ENCODE measurements at regions not wholly inside any gene's neighbourhood (a gene's known extent, or its start where the extent isn't known, plus 50 kb on each side); places are given as distances from the start of the nearest gene placed in this dataset.
"Not testable (repeated sequence)": the region's sequence is repeated elsewhere in the genome, so short reads cannot be mapped to it uniquely, and the experiment has no call there.

DNA sequence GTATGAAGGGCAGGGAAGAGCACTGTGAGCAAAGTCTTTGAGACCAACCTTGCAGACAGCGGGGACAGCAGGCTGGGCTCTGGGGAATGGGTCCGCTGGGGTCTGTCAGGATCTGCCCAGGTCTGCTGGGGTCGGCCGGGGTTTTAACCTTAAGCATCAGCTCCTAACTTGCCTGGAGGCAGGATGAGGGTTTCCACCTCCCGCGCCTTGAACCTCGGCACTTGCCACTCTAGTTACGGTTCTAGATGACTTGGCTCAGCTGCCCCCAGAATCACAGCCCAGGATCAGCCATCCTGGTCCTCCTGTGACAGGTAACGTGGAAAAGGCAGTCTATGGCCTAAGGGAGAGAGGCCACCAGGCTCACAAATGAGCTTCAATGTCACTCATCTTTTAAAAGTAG is 50.4 kb upstream of the CACUL1 start:
- no peak for DNase-seq

DNA sequence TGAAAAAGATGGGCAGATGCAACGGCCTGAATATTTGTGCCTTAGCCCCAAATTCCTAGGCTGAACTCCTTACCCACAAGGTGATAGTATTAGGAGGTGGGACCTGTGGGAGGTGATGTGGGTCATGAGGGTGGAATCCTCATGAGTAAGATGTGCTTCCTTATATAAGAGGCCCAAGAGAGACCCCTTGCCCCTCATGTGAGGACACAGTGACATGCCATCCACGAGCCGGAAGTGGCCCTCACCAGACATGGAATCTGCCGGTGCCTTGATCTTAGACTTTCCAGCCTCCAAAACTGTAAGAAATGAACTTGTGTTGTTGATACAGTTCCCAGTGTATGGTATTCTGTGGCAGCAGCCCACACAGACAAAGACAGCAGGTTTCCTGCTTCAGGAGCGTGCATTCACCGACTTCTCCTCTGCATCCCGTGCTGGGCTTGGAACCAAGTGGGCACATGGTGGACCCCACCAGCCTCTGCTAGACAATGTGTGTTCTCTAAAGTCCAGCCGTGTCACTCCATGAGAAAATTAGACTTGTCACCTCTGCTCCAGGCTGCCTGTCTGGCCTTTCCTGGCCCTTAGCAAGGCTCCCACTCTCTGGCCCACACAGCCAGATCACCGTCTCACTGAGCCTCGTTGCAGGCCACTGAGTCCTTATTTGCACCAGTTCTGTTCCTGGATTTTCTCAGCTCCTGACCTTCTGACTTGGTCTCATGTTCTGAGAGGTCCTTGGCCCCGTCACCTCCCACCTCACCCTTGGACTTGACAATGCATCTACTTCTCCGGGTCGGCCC is 52.9 kb upstream of the CACUL1 start:
- DNase-seq: no peak

DNA sequence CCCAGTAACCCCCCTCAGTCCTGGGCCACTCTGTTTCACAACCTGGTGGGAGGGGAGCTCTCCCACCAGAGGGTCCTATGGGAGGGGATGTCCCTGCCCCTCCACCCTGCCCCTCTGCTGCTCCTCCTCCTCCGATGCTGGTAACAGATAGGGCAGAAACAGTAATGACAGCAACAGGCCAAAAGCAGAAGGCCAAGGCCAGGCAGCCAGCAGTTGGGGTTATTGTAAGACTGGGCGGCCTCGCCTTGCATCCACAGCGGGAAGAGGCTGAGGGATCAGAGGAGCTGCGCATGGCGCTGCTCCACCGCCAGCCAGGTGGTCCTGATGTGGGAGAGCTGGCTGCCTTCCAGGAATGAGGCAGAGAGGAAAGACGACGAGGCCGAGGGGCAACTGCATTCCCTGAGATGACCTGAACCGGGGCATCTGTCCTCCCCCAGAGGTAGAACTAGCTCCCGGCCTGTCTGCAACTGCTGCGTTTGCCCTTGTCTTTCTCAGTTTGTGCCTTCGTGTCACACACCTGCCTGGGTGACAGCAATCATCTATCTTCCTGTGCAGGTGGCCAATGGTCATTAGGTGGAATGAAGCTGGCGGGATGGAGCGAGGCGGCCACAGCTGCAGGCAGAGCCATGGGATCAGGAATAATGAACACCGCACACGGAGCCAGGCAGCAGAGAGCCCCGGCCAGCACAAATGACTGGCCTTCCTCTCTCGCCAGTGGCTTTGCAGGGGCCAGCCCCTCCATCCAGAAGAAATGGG is 54.0 kb upstream of the CACUL1 start:
- no peak for DNase-seq

DNA sequence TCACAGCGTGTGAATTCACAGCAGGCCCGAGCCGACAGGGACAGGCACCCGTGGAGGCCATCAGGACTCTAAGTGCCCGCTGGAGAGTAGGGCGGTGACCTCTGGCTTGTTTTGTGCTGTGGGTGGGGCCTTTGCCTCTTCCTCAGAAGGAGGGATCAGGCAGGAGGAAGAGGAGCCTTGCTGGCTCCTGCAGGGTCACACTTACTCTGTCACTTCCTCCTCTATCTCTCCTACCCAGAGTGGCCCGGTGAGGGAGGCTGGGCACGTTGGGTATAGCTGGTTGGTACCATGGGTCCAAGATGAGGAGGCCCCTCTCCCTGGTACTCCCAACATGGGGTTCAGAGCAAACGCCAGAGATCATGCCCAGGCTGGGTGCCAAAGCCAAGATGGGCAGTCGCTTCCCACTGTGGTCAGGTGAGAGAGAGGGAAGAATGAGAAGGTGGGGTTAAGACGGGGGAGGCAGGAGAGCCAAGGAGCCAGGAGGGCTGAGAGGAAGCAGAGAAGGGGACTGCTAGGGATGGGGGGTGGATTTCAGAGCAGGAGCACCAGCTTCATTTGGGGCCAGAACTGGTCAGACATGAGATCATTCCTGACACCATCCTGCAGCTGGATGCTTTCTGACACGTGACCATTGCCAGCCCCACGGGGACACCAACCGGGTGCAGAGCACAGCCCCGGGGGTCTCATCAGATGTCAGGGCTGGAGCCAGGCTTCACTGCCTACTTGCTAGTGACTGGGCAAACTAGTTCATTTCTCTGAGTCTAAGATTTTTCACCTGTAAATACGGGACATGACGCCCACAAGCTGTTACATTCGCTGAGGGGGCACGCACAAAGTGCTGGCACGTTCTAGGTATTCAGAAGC is 54.8 kb upstream of the CACUL1 start:
- no peak for DNase-seq

DNA sequence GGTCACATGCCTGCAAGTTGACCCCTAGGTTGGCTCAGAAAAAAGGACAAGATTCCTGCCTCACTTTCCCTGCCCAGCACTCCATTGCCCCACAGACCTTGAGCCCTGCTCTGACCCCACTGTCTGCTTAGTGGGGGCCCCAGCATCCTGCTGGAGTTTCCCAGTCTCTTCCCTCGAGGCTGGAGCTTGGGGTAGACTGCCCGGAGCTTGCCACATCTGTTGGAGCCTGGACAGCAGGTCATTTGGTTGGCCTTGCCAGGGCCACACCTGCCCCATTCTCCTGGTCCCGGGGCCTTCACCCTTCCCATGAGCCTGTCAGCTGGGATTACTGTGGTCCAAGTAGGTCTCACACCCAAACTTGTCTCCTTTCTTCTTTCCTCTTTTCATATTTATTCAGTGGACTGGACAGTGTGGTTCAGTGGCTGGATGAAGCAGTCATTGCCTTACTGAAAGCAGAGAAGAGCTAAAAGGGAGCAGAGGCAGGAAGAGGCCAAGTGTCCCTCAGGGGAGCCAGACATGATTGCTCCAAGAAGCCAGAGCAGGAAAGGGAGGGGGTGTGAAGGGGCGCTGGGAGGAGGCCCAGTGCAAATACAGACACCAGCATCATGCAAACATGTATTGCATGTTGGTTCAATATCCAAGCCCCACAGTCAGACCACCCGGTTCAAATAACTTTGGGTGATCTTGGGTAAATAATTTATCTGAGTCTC is 56.2 kb upstream of the CACUL1 start:
- DNase-seq: no peak

DNA sequence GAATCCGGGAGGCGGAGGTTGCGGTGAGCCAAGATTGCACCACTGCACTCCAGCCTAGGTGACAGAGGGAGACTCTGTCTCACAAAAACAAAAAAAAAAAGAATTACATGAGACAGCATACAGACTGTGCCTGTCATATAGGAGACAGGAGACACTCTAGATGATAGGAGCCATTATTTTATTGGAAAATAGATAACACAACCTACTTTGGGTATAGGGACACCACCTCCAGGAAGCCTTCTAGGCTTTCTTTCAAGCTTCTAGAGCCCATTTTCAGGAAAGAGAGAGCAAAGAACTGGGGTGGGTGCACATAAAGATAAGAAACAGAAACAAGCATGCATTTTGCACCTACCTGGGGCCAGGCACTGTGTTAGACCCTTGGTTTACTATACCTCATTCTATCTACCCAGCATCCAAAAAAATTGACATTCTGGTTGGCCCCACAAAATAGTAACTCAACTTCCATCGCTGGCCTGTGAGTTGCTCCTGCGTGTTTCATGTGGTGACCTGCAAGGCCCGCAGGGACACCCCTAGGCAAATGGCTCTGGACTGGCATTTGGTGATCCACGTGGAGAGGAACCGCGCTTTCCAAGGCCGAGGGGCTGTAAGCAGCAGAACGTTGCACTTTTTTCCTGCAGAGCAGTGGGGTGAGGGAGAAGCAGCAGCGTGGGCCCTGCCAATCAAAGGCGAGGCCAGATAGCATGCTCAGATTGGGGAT is 57.1 kb upstream of the CACUL1 start:
- DNase-seq: no peak

DNA sequence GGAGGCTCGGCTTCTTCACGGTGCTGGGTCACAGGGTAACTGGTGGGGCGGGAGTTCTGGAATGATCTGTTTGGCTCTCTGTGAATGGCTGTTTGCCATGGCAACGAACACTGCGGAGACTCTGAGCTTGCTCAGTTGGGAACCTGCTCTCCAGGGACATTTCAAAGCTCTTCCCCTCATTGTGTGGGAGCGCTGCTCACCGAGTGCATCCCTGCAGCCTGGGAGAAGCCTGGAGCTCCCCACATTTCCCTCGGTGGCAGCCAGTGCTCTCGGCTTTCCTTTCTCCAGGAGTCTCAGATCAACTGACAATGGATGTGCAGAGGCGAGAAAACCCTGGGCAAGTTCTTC is 57.6 kb upstream of the CACUL1 start:
- no peak for DNase-seq

DNA sequence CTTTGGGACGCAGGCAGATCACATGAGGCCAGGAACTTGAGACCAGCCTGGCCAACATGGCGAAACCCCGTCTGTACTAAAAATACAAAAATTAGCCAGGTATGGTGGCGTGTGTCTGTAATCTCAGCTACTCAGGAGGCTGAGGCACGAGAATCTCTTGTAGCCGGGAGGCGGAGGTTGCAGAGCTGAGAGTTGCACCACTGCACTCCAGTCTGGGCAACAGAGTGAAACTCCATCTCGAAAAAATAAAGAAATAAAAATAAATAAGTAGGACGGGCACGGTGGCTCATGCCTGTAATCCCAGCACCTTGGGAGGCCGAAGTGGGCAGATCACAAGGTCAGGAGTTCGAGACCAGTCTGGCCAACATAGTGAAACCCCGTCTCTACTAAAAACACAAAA is 58.2 kb upstream of the CACUL1 start:
- not testable (repeated sequence) for DNase-seq

DNA sequence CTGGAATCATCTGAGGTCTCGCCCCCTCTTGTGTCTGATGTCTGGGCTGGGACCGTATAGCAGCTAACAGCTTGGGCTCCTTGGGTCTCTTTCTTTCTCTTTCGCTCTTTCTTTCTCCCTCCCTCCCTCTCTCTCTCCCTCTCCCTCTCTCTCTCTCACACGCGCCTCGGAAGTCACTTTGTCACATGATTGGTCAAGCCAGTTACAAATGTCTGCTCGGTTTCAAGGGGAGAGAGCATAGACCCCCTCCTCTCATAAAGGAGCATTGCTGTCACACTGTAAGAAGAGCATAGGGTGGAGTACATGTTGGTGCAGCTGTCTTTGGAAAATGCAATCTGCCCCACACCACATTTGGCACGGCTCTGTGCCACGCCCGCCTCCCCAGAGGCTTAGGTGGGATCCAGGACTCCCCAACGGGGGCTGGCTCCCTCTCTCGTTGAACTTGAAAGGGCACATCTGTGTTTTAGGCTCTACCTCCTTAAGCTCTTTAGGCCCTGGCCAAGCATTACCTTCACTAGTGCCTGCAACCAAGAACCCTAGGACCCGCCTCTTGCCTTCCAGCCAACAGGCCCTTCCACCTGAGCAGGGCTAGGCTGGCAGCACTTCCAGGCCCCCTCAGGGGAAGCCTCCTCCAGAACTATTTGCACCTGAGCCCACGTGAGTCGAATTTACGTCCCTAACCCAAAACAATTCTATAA is 61.9 kb upstream of the CACUL1 start:
- no peak for DNase-seq

DNA sequence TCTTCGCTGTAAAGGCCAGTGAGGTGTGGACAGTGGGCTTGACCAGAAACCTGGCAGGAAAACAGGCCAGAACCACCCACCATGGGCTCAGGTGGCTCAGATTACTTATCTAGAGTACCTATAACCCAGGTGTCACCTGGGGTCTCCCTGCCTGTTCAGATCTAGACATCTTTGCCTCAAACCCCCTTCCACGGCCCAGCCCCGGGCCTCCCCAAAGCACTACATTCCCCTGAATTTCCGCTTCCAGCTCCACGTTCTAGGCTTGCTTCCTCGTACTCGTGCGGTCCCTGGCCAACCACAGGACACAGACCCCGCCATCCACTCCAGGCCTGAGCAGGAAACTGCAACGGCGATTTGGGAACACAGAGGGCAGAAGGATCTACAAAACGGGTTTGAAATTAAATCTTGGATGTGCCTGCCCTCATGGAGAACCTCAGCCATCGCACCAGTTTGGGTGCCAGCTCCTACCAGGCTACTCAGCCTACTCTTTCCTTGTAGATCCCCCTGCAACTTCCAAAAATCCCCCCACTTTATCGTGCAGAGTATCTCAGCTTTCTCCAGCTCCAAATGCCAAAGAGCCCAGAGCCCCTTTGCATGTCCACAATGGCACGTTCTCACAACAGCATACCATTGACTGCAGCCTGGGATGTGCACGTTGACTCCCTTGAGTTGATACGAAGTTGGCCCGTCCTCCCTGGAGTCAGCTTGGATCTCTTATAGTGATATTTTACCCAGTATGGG is 62.7 kb upstream of the CACUL1 start:
- DNase-seq: no peak

DNA sequence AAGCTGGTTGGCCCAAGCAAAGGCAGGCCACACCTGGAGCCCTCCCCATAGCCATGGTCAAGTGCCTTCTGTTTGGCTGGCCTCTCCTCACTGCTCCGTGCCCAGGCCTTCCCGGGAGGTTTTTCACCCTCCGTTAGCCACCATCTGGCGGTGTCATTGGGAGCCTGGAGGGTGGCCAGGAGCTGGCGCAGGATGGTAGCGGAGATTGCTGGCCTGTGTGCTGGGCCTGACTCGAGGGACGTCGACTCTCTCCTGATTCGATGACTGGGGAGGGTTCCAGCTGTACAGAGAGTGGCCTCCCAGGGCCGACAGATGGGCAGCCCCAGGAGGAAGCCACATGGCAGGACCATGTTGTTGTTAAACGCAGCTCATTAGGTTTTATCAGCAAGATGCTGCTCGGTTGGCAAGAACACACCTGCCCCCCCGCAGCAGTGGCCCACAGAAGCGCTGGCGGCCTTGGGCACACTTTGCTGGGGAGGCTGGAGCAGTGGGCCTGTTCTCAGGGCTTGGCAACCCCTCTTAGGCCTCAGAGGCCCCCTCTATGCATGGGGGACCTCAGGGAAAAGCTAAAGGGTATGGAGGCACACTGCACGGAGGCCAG is 64.0 kb upstream of the CACUL1 start:
- DNase-seq: no peak

DNA sequence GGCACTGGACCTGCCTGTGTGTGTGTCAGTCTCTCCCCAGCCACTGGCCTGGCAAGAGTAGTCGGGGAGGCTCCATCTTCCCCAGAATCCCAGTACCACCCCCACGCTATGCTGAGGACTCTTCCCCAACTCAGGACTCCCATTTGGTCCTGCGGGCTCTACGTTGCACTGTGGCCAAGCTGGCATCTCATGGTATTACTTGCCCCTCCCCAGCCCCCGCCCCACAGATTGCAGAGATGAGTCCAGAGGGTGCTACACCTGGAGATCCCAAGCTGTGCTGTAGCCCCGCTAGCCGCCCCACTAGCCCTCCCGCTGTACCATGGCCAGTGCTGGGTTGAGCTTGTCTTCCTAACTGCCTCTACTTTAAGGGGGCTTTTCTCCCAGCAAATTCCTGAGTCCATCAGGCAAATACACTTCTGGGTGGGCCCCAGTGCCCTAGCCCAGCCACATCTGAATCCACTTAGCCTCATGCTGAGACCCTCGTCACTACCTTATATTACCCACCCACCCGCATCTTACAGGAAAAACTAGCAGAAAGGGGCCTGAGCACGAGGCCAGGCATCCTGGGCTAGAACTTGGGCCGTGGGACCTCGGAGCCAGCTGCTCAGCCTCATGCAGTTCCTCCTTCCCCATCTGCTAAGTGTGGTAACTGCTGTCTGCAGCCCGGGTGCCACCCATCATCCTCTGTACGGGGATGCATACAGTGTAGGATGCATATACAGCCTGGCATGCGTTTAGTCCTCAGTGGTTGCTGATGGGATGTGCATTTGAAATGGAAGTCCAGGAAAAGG is 65.8 kb upstream of the CACUL1 start:
- no peak for DNase-seq

DNA sequence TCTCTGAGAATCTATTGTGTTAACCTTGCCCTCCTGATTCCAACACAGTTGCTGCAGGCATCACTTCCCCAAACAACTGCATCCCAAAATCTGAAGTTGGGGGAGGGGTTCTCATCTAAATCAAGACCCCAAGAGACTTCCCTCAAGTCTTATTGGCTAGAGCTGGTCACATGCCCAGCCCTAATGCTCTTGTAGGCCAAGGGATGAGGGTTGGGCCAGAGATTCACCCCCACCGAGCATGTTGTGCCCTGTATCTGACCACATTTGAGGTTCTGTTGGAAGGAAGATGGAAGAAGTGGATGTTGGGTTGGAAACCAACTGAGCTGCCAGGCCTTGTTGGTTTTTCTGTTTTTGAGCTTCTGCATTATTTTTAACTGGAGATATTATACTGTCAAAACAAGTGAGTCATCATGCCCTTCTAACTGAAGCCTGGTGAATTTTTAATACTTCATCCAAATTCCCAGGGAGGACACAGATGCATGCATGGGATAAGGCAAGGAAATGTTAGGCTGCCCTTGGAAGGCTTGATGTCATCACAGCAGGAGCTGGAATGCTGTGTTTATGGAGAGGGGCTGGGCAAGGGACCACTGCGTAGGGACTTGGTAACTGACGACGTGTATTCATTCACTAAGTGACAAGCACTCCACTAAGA is 68.6 kb upstream of the CACUL1 start:
- no peak for DNase-seq

DNA sequence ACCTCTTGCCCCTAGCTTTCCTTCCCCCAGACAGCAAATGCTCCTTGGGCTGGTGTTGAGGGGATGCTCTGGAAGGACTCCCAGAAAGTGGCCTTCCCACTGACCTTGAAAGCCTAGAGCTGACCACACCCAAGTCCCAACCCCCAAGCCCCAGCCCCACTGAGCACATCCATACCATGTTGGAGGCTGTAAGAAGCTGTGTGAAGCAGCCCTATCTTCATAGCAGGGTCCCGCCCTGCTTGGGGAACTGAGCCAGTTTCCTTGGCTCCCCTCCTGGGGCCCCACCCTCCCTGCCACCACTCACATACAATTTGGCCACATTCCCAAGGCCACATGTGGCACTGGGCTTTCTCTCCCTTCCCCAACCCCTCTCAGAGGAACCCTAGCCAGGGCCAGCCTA is 72.3 kb upstream of the CACUL1 start:
- DNase-seq: no peak

DNA sequence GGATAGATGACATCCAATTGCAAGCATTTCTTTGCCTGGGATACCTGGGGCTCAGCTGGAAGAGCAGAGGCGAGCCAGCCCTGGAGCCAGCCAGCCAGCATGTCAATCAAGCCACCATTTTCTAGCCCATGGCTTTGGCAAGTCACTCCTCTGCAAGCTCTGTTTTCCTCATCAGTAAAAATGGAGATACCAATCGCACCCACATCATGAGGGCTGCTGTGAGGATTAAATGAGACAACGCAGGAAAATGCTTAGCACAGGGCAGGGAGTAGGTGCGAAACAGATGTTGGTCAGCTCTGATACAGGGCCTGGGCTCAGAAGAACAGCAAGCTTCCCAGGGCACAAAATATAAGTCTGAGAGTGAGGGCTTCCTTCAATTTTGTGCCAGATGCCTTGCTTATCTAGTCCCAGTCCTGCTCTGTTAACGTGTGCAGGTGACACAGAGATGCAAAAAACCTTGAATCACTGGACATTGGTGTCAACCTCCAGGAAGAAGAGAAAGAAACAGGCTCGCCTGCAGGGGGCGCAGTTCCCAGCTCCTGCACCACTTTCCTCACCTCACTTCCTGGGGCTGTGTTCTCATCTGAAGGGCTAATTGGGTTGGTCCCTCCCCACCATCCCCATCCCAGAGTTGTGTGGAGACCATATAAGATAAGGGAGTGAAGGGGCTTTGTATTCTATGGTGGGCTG is 72.8 kb upstream of the CACUL1 start:
- DNase-seq: no peak

DNA sequence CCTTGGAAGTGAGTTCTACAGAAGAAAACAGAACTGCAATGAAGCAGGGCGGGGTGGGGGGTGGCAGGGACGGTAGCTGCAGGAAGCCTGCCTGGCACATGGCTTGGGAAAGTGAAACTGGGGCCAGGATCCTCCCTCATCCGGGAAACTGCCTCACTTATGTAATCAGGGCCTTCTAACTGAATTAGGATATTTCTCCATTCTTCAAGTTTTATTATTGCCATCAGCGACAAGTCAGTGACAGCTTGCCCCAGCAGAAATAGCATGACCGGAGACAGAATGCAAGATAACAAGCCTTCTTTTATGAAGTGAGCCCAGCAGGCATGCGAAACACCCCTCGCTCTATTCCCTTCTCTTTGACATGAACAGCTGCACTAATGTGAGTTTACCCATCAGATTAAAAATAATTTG is 77.5 kb upstream of the CACUL1 start:
- DNase-seq: peak; percentile 36

DNA sequence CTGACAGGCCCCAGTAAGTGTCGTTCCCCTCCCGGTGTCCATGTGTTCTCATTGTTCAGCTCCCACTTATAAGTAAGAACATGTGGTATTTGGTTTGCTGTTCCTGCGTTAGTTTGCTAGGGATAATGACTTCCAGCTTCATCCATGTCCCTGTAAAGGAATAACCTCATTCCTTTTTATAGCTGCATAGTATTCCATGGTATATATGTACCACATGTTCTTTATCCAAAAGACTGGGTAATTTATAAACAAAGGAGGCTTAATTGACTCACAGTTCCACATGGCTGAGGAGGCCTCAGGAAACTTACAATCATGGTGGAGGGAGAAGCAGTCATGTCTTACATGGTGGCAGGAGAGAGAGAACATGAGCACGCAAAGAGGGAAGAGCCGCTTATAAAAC is 79.6 kb upstream of the CACUL1 start:
- not testable (repeated sequence) for DNase-seq

DNA sequence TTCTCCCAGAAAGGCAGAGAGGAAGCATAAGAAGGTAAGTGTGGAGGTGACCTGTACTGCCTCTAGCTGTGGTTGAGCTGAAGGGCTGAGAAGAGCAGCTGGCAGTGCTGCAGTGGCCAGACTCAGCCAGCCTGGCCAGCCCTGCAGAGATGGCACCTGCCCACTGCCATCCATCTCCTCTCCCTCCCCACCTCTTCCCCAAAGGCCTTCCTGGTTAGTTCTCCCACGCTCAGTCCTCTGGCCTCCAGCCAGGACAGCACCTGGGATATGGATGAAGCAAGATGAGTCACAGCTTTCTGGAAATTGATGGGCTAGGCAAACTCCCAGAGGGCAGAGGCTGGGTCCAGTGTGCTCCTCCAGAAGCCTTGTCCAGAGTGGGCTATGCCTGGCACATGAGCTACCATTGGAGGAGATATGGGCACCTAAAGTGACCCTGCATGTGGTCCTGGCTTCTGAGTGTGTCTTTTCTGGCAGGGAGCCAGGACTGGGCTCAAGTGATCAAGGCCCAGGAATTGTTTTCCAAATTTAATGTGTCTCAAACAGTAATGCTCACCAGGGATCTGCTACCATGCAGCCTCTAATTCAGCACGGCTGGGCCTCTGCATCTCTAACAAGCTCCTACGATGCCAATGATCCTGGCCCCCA is 81.0 kb upstream of the CACUL1 start:
- peak; percentile 27 for DNase-seq
